ENCODE measurements at regions not wholly inside any gene's neighbourhood (a gene's known extent, or its start where the extent isn't known, plus 50 kb on each side); places are given as distances from the start of the nearest gene placed in this dataset.

DNA sequence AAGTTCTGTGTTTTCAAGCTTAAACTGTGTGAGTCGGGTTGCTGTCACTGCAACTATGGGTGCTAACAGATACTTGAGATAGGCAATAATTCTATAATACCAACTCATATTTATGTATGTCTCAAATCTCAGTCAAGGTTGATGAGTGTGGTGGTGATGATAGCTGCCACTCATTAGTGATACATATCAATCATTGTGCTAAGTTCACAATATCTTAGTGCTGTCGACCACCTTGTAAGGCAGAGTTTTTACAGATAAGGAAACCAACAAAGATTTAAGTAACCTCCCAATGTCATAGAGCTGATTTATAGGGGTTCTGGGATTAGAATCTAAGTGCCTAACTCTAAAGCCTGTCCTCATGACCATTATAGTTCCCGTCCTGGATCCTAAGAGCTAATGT is 82.5 kb downstream of the ELAPOR2 start:
- TF ChIP-seq, protein P1, sequence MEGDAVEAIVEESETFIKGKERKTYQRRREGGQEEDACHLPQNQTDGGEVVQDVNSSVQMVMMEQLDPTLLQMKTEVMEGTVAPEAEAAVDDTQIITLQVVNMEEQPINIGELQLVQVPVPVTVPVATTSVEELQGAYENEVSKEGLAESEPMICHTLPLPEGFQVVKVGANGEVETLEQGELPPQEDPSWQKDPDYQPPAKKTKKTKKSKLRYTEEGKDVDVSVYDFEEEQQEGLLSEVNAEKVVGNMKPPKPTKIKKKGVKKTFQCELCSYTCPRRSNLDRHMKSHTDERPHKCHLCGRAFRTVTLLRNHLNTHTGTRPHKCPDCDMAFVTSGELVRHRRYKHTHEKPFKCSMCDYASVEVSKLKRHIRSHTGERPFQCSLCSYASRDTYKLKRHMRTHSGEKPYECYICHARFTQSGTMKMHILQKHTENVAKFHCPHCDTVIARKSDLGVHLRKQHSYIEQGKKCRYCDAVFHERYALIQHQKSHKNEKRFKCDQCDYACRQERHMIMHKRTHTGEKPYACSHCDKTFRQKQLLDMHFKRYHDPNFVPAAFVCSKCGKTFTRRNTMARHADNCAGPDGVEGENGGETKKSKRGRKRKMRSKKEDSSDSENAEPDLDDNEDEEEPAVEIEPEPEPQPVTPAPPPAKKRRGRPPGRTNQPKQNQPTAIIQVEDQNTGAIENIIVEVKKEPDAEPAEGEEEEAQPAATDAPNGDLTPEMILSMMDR (conservative IDR thresholded peaks at IDR 0.05; ENCODE audit: low read depth, low read length), result no peak
- TF ChIP-seq EZH2 (IDR thresholded peaks at IDR 0.05; ENCODE audit: borderline replicate concordance, low read depth, low read length, poor library complexity, severe bottlenecking), result no peak
- H3K27me3 ChIP-seq (replicated peaks; ENCODE audit: insufficient read depth, low read depth, low read length, poor library complexity), result peaks cover 33% of the 10 kb centered on the region
- ChIA-PET POLR2A (ENCODE audit: low non-redundant PET) (no interaction called here), CTCF (no interaction called here)
- BruUV-seq (replicated peaks), result no TSS peak
- intact Hi-C loops (cut with micrococcal nuclease; ENCODE audit: unreplicated experiment), result no loop called here
- DNase-seq (ENCODE audit: low spot score), result no peak
- no peaks in the 10 kb centered on the region for H3K36me3 ChIP-seq (ENCODE audit: insufficient read depth, low read length, poor library complexity, severe bottlenecking)
- no peaks in the 10 kb centered on the region for H3K9me3 ChIP-seq (ENCODE audit: low read depth, low read length, poor library complexity, severe bottlenecking)
- no peak overlapping the region for H3K4me3 ChIP-seq (ENCODE audit: low read depth, low read length, poor library complexity, severe bottlenecking)
- H3K27ac ChIP-seq (ENCODE audit: low read depth, low read length, poor library complexity, severe bottlenecking), result no peak overlapping the region
- H3K4me1 ChIP-seq (ENCODE audit: insufficient read depth, low read length, poor library complexity, severe bottlenecking), result no peaks in the 10 kb centered on the region

GRCh38 chr7:86975914-86976313 is 83.5 kb downstream of the ELAPOR2 start:
- TF ChIP-seq EZH2 (IDR thresholded peaks at IDR 0.05; ENCODE audit: borderline replicate concordance, low read depth, low read length, poor library complexity, severe bottlenecking), result no peak
- TF ChIP-seq, protein P1 (conservative IDR thresholded peaks at IDR 0.05; ENCODE audit: low read depth, low read length), result no peak
- Histone ChIP-seq H3K27me3 (replicated peaks; ENCODE audit: insufficient read depth, low read depth, low read length, poor library complexity) (peaks cover 32% of the 10 kb centered on the region), H3K27ac (ENCODE audit: low read depth, low read length, poor library complexity, severe bottlenecking) (no peak overlapping the region), H3K4me3 (ENCODE audit: low read depth, low read length, poor library complexity, severe bottlenecking) (no peak overlapping the region), H3K36me3 (ENCODE audit: insufficient read depth, low read length, poor library complexity, severe bottlenecking) (no peaks in the 10 kb centered on the region), H3K9me3 (ENCODE audit: low read depth, low read length, poor library complexity, severe bottlenecking) (no peaks in the 10 kb centered on the region), H3K4me1 (ENCODE audit: insufficient read depth, low read length, poor library complexity, severe bottlenecking) (no peaks in the 10 kb centered on the region)
- no peak for DNase-seq (ENCODE audit: low spot score)
- ChIA-PET POLR2A (ENCODE audit: low non-redundant PET) (no interaction called here), CTCF (no interaction called here)
- no TSS peak for BruUV-seq (replicated peaks)
- intact Hi-C loops (cut with micrococcal nuclease; ENCODE audit: unreplicated experiment), result no loop called here

- Histone ChIP-seq H3K4me3 (ENCODE audit: low read depth, low read length, poor library complexity, severe bottlenecking) (no peak overlapping the region), H3K36me3 (ENCODE audit: insufficient read depth, low read length, poor library complexity, severe bottlenecking) (no peaks in the 10 kb centered on the region), H3K9me3 (ENCODE audit: low read depth, low read length, poor library complexity, severe bottlenecking) (no peaks in the 10 kb centered on the region), H3K4me1 (ENCODE audit: insufficient read depth, low read length, poor library complexity, severe bottlenecking) (no peaks in the 10 kb centered on the region), H3K27me3 (replicated peaks; ENCODE audit: insufficient read depth, low read depth, low read length, poor library complexity) (peaks cover 30% of the 10 kb centered on the region), H3K27ac (ENCODE audit: low read depth, low read length, poor library complexity, severe bottlenecking) (no peak overlapping the region)
- CTCF ChIA-PET, result no interaction called here
- no peak for DNase-seq (ENCODE audit: low spot score)
- no TSS peak for BruUV-seq (replicated peaks)
- POLR2A ChIA-PET (ENCODE audit: low non-redundant PET), result no interaction called here
- TF ChIP-seq, protein P1 (conservative IDR thresholded peaks at IDR 0.05; ENCODE audit: low read depth, low read length), result no peak
- no peak for TF ChIP-seq EZH2 (IDR thresholded peaks at IDR 0.05; ENCODE audit: borderline replicate concordance, low read depth, low read length, poor library complexity, severe bottlenecking)
- intact Hi-C loops (cut with micrococcal nuclease; ENCODE audit: unreplicated experiment), result no loop called here
These were observed 84.0 kb downstream of the ELAPOR2 start for GRCh38 chr7:86975449-86975848.

Data from A673 (cell line).